HepG2 (cell line): ENCODE measurements at regions not wholly inside any gene's neighbourhood (a gene's known extent, or its start where the extent isn't known, plus 50 kb on each side); places are given as distances from the start of the nearest gene placed in this dataset.
A peak's percentile ranks its signal among the peaks of the same experiment; 100 is the strongest.

Source experiments
- ATAC-seq: fragments of 200-7000 bp; cut with Tn5 transposase; 3 replicates; pipeline ENCODE4 v1.9.1; 2020; ENCODE audit warnings: mild to moderate bottlenecking, moderate library complexity
- BruUV-seq: library from RNA; stranded (reverse); fragments of 400-500 nt; replicated peaks from 2 replicates; lab custom pipeline; 2021; lab: Mats Ljungman, UMichigan
- CTCF ChIA-PET: fragments of 300-600 bp; formaldehyde crosslinking; extraction: SDS; loops from one replicate; lab custom pipeline; 2021; ENCODE audit warnings: low total read pairs, inconsistent platforms, low intra/inter-chr PET ratio; lab: Yijun Ruan, JAX
- POLR2A ChIA-PET: fragments of 350-600 bp; sonication (Branson Sonifier 250); formaldehyde crosslinking; loops from one replicate; lab custom pipeline; 2020; ENCODE audit warnings: antibody characterized with exemption, inconsistent platforms; lab: Yijun Ruan, JAX
- DNase-seq: peaks from one replicate; pipeline ENCODE4 v3.0.0-alpha.2; 2015; ENCODE audit warnings: low spot score
- FAIRE-seq: peaks from 3 replicates; lab custom pipeline; 2011; peaks lifted over from hg19 to GRCh38; lab: Jason Lieb, UNC
- H2AFZ ChIP-seq: one replicate; pipeline ENCODE4 v1.6.1; 2011; ENCODE audit warnings: low read length, inconsistent platforms
- H3K27ac ChIP-seq: fragments of 300-600 bp; 3 replicates; pipeline ENCODE4 v1.8.0; 2011; ENCODE audit warnings: mixed run types, mild to moderate bottlenecking, mixed read lengths, low read length, inconsistent platforms; ENCODE audit not compliant: insufficient read depth; ENCODE audit errors: extremely low read length
- H3K27me3 ChIP-seq, 2 experiments: fragments of 200-600 bp in 1 of 2; 2 replicates in 1 of 2; 3 replicates in 1 of 2; pipeline versions ENCODE4 v1.6.0 to v1.8.0; 2011; ENCODE audit warnings: low read length in 2 of 2, mild to moderate bottlenecking in 2 of 2, moderate library complexity in 2 of 2, inconsistent platforms in 1 of 2; ENCODE audit not compliant: insufficient read depth in 2 of 2, control insufficient read depth in 1 of 2
- H3K36me3 ChIP-seq, 2 experiments: fragments of 200-600 bp in 1 of 2; replicated peaks in 1 of 2; 2 replicates in 1 of 2; 3 replicates in 1 of 2; pipeline versions ENCODE4 v1.5.1 to v1.8.0; 2011; ENCODE audit warnings: low read length in 2 of 2, inconsistent platforms in 1 of 2; ENCODE audit not compliant: insufficient read depth in 2 of 2, control insufficient read depth in 1 of 2
- H3K4me1 ChIP-seq: 2 replicates; pipeline ENCODE4 v1.5.1; 2012; ENCODE audit warnings: low read length, inconsistent platforms; ENCODE audit not compliant: insufficient read depth
- H3K4me2 ChIP-seq: 2 replicates; pipeline ENCODE4 v1.6.0; 2011; ENCODE audit warnings: low read depth, low read length, inconsistent platforms
- H3K4me3 ChIP-seq, 3 experiments: fragments of 200-600 bp in 1 of 3; sonication (generic), shearing (Covaris generic) in 1 of 3; replicated peaks in 1 of 3; 2 replicates each; pipeline ENCODE4 v1.5.1; 2011 to 2016; ENCODE audit warnings: low read length in 3 of 3, inconsistent platforms in 2 of 3, low read depth in 2 of 3, mild to moderate bottlenecking in 2 of 3, control low read depth in 1 of 3, mixed read lengths in 1 of 3; ENCODE audit not compliant: insufficient read depth in 1 of 3
- H3K79me2 ChIP-seq: one replicate; pipeline ENCODE4 v1.6.1; 2011; ENCODE audit warnings: low read length, inconsistent platforms; ENCODE audit not compliant: insufficient read depth
- H3K9ac ChIP-seq: 2 replicates; pipeline ENCODE4 v1.6.0; 2011; ENCODE audit warnings: mild to moderate bottlenecking, low read depth, low read length, inconsistent platforms; ENCODE audit not compliant: insufficient read depth
- H3K9me3 ChIP-seq: 2 replicates; pipeline ENCODE4 v1.5.1; 2012; ENCODE audit warnings: mild to moderate bottlenecking, low read length
- H4K20me1 ChIP-seq: 2 replicates; pipeline ENCODE4 v1.6.0; 2011; ENCODE audit warnings: inconsistent platforms, mild to moderate bottlenecking, low read length, moderate library complexity; ENCODE audit not compliant: insufficient read depth
- ATF7 ChIP-seq, 2 experiments: fragments of 450-650 bp in 1 of 2; sonication (generic) in 1 of 2; formaldehyde crosslinking in 1 of 2; IDR thresholded peaks; 2 replicates each; pipeline versions ENCODE4 v1.4.0 to v1.6.1; 2016 to 2020; ENCODE audit warnings: antibody characterized with exemption in 1 of 2, mild to moderate bottlenecking in 1 of 2, missing genetic modification reagents in 1 of 2
- FOXJ3 ChIP-seq: sonication (generic); formaldehyde crosslinking; IDR thresholded peaks from 2 replicates; pipeline ENCODE4 v1.4.0; 2020; ENCODE audit warnings: missing genetic modification reagents, mild to moderate bottlenecking, borderline replicate concordance
- IKZF1 ChIP-seq: fragments of 450-650 bp; IDR thresholded peaks from 2 replicates; pipeline ENCODE4 v1.7.1; 2016
- KAT2B ChIP-seq: fragments of 150-350 bp; IDR thresholded peaks from 2 replicates; pipeline ENCODE4 v1.6.1; 2014; ENCODE audit warnings: low read depth, low read length, borderline replicate concordance
- PITX1 ChIP-seq: sonication (generic); formaldehyde crosslinking; IDR thresholded peaks from 2 replicates; pipeline ENCODE4 v1.5.1; 2020; ENCODE audit warnings: mild to moderate bottlenecking, missing genetic modification reagents
- SNRNP70 ChIP-seq: fragments of 200-400 bp; formaldehyde crosslinking; IDR thresholded peaks from 2 replicates; pipeline ENCODE4 v1.6.1; 2017; ENCODE audit warnings: mild to moderate bottlenecking, low read depth, low read length, moderate library complexity
- TIGD3 ChIP-seq: sonication (generic); formaldehyde crosslinking; IDR thresholded peaks from 2 replicates; pipeline ENCODE4 v1.5.1; 2020; ENCODE audit warnings: mild to moderate bottlenecking, missing genetic modification reagents, borderline replicate concordance
- ZSCAN31 ChIP-seq: sonication (generic); formaldehyde crosslinking; IDR thresholded peaks from 2 replicates; pipeline ENCODE4 v1.5.0; 2020; ENCODE audit warnings: low read depth, mild to moderate bottlenecking, missing genetic modification reagents
- WGBS: methylation state at CpG from one replicate; pipeline ENCODE4 v1.1.6; 2017; ENCODE audit warnings: low lambda C conversion rate; 5-methylcytosine and 5-hydroxymethylcytosine counted together
- in situ Hi-C: cut with HindIII; loops from 2 replicates; pipeline ENCODE4 v1.10.0; 2017; ENCODE audit warnings: low pct_unique_long_range_greater_than_20kb; ENCODE audit not compliant: extremely low pct_ligation_motif_present
- intact Hi-C: fragments of 100-400 bp; cut with micrococcal nuclease; formaldehyde crosslinking; loops from one replicate; pipeline ENCODE4 v1.10.0; 2022; ENCODE audit not compliant: unreplicated experiment
- TF ChIP-seq, protein P1 (sequence below): sonication (generic); formaldehyde crosslinking; IDR thresholded peaks from 2 replicates; pipeline ENCODE4 v1.5.0; 2020; ENCODE audit warnings: missing genetic modification reagents

- TF ChIP-seq, protein P1, sequence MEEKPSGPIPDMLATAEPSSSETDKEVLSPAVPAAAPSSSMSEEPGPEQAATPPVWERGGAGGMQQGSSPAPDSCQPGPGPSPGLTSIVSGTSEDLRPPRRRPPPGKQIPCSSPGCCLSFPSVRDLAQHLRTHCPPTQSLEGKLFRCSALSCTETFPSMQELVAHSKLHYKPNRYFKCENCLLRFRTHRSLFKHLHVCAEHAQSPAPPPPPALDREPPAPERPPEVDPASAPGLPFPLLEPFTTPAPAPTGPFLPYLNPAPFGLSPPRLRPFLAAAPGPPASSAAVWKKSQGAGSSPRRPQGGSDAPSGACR, result no peak
- TF ChIP-seq SNRNP70 (no peak), KAT2B (no peak)
Measured at GRCh38 chr10:84603971-84604370, 275.6 kb downstream of the CCSER2 start (continued).

GRCh38 chr10:84605802-84606201, 277.4 kb downstream of the CCSER2 start:
- Histone ChIP-seq H3K9me3 (no peaks in the 10 kb centered on the region), H3K27me3 (no peaks in the 10 kb centered on the region), H3K4me2 (no peak overlapping the region), H4K20me1 (no peaks in the 10 kb centered on the region), H3K27ac (no peak overlapping the region), H3K4me1 (no peaks in the 10 kb centered on the region), H3K9ac (no peak overlapping the region), H3K36me3 (no peaks in the 10 kb centered on the region), H2AFZ (no peak overlapping the region), H3K4me3 (no peak overlapping the region), H3K79me2 (no peaks in the 10 kb centered on the region)
- BruUV-seq, result no TSS peak
- FAIRE-seq (no peak), DNase-seq (no peak), ATAC-seq (no peak)
- 51% methylated on average over 6 of the region's 6 CpGs for WGBS
- intact Hi-C loops (no loop called here), in situ Hi-C loops (no loop called here)
- POLR2A ChIA-PET, result no interaction called here
- CTCF ChIA-PET, result no interaction called here
- TF ChIP-seq PITX1 (CRISPR knock-in tag) (no peak), FOXJ3 (CRISPR knock-in tag) (no peak), ZSCAN31 (CRISPR knock-in tag) (no peak), ATF7 (IDR thresholded peaks at IDR 0.05) (peak; percentile 92), ATF7 (CRISPR knock-in tag; IDR thresholded peaks at IDR 0.05) (no peak), IKZF1 (no peak), TIGD3 (CRISPR knock-in tag) (no peak)
